Activated effector memory CD4-positive, alpha-beta T cell treated with anti-CD3 and anti-CD28 coated beads, Interleukin-2, amount 50 U/mL, for 16 hours (primary cell): ENCODE measurements at regions not wholly inside any gene's neighbourhood (a gene's known extent, or its start where the extent isn't known, plus 50 kb on each side); places are given as distances from the start of the nearest gene placed in this dataset.
"Not testable (repeated sequence)": the region's sequence is repeated elsewhere in the genome, so short reads cannot be mapped to it uniquely, and the experiment has no call there.

Experiments
- DNase-seq: peaks from one replicate; pipeline ENCODE4 v3.0.0-alpha.2; 2020

GRCh38 chr2:87360927-87361326, 339.3 kb upstream of the PLGLB1 start:
- not testable (repeated sequence) for DNase-seq

GRCh38 chr2:87361805-87362204, 340.2 kb upstream of the PLGLB1 start:
- DNase-seq = not testable (repeated sequence)

- not testable (repeated sequence) for DNase-seq
These were observed 342.7 kb upstream of the PLGLB1 start for GRCh38 chr2:87364379-87364778.

GRCh38 chr2:87365038-87365437, 343.4 kb upstream of the PLGLB1 start:
- not testable (repeated sequence) for DNase-seq

- DNase-seq = not testable (repeated sequence)
These were observed 361.8 kb upstream of the PLGLB2 start for GRCh38 chr2:87386063-87386560.

GRCh38 chr2:87395784-87396183, 352.1 kb upstream of the PLGLB2 start:
- peak; percentile 57 for DNase-seq

- DNase-seq = peak; percentile 61
These were observed 351.2 kb upstream of the PLGLB2 start for GRCh38 chr2:87396551-87397265.

- DNase-seq = peak; percentile 56
These were observed 350.4 kb upstream of the PLGLB2 start for GRCh38 chr2:87397276-87398065.

GRCh38 chr2:87398567-87399305, 349.2 kb upstream of the PLGLB2 start:
- peak; percentile 64 for DNase-seq

GRCh38 chr2:87401726-87402345, 346.1 kb upstream of the PLGLB2 start:
- peak; percentile 58 for DNase-seq

GRCh38 chr2:87403893-87404175, 344.1 kb upstream of the PLGLB2 start:
- DNase-seq = peak; percentile 51

GRCh38 chr2:87404411-87405255, 343.3 kb upstream of the PLGLB2 start:
- peak; percentile 59 for DNase-seq

- DNase-seq = peak; percentile 64
These were observed 342.2 kb upstream of the PLGLB2 start for GRCh38 chr2:87405531-87406216.

GRCh38 chr2:87406406-87407175, 341.3 kb upstream of the PLGLB2 start:
- peak; percentile 65 for DNase-seq

GRCh38 chr2:87409601-87410000, 338.3 kb upstream of the PLGLB2 start:
- DNase-seq = peak; percentile 34

GRCh38 chr2:87410371-87410770, 337.5 kb upstream of the PLGLB2 start:
- DNase-seq = peak; percentile 42

- peak; percentile 64 for DNase-seq
These were observed 335.7 kb upstream of the PLGLB2 start for GRCh38 chr2:87412036-87412820.

GRCh38 chr2:87414331-87414730, 333.6 kb upstream of the PLGLB2 start:
- DNase-seq = not testable (repeated sequence)

- not testable (repeated sequence) for DNase-seq
These were observed 332.9 kb upstream of the PLGLB2 start for GRCh38 chr2:87414795-87415570.
